Activated CD8-positive, alpha-beta T cell treated with anti-CD3 and anti-CD28 coated beads, Interleukin-2, amount 10 ng/mL, durations not matched to agents 7 days and 5 days (primary cell): ENCODE measurements at regions not wholly inside any gene's neighbourhood (a gene's known extent, or its start where the extent isn't known, plus 50 kb on each side); places are given as distances from the start of the nearest gene placed in this dataset.

Experiments
- ATAC-seq: fragments of 150-1000 bp; cut with Tn5 transposase; one replicate; pipeline ENCODE4 v1.10.0; 2021; ENCODE audit warnings: moderate library complexity
- CTCF ChIA-PET: fragments of 350-600 bp; sonication (Branson Sonifier 250); formaldehyde crosslinking; loops from one replicate; lab custom pipeline; 2021; ENCODE audit warnings: antibody characterized with exemption; lab: Charles Lee
- POLR2A ChIA-PET: fragments of 350-600 bp; sonication (Branson Sonifier 250); formaldehyde crosslinking; loops from one replicate; lab custom pipeline; 2021; ENCODE audit warnings: antibody characterized with exemption; lab: Charles Lee
- DNase-seq: peaks from one replicate; pipeline ENCODE4 v3.0.0-alpha.2; 2020
- H3K27ac Mint-ChIP-seq: one replicate; pipeline ENCODE4 v1.8.0; 2021; ENCODE audit warnings: mild to moderate bottlenecking, mixed read lengths
- H3K27me3 Mint-ChIP-seq: one replicate; pipeline ENCODE4 v1.8.0; 2021; ENCODE audit warnings: low read depth, mixed read lengths
- H3K36me3 Mint-ChIP-seq: one replicate; pipeline ENCODE4 v1.8.0; 2021; ENCODE audit warnings: low read depth, mixed read lengths
- H3K4me1 Mint-ChIP-seq: one replicate; pipeline ENCODE4 v1.8.0; 2021; ENCODE audit warnings: low read depth, mixed read lengths
- H3K4me3 Mint-ChIP-seq: one replicate; pipeline ENCODE4 v1.8.0; 2021; ENCODE audit warnings: mild to moderate bottlenecking, mixed read lengths
- H3K9me3 Mint-ChIP-seq: one replicate; pipeline ENCODE4 v1.8.0; 2022; ENCODE audit warnings: mixed read lengths; ENCODE audit not compliant: insufficient read depth

DNA sequence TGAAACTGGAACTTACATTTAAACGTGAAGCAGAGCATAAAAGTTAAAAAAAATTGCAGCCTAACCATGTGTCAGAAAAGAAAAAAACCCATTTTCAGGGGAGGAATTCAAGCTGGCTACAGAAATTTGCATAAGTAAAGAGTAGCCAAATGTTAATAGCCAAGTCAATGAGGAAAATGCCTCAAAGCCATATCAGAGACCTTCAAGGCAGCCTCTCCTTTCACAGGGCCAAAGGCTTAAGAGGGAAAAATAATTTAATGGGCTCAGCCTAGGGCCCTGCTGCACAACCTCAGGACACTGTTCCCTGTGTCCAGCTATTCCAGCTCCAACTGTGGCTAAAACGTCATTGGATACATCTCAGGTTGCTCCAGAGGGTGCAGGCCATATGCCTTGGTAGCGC is 749.5 kb downstream of the FLRT2 start:
- H3K27ac Mint-ChIP-seq, result no peak overlapping the region
- CTCF ChIA-PET, result no interaction called here
- H3K36me3 Mint-ChIP-seq, result no peaks in the 10 kb centered on the region
- ATAC-seq (no peak), DNase-seq (no peak)
- no peaks in the 10 kb centered on the region for H3K4me1 Mint-ChIP-seq
- H3K27me3 Mint-ChIP-seq, result no peaks in the 10 kb centered on the region
- no peak overlapping the region for H3K4me3 Mint-ChIP-seq
- H3K9me3 Mint-ChIP-seq, result no peaks in the 10 kb centered on the region
- POLR2A ChIA-PET, result no interaction called here

DNA sequence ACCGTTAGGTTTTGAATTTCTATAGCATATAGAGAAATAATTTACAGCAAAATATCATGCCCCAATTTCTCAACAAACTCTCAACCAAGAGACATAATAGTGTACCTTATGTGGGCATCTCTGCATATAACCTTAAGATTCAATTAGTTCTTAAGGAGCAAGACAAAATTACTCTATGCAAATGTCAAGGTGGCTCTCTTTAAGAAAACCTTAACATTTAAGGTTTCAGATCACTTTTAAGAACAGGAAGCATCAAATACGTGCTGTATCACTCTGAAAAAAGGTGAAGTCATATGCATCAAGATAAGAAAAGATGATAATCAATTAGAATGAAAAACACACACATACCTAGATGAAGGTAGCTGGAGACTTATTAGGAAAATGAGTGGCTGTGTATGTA is 728.0 kb downstream of the FLRT2 start:
- ChIA-PET POLR2A (no interaction called here), CTCF (no interaction called here)
- H3K36me3 Mint-ChIP-seq, result no peaks in the 10 kb centered on the region
- no peak for DNase-seq
- H3K4me1 Mint-ChIP-seq, result no peaks in the 10 kb centered on the region
- no peak for ATAC-seq
- no peak overlapping the region for H3K27ac Mint-ChIP-seq
- H3K4me3 Mint-ChIP-seq, result no peak overlapping the region
- H3K27me3 Mint-ChIP-seq, result no peaks in the 10 kb centered on the region
- no peaks in the 10 kb centered on the region for H3K9me3 Mint-ChIP-seq

DNA sequence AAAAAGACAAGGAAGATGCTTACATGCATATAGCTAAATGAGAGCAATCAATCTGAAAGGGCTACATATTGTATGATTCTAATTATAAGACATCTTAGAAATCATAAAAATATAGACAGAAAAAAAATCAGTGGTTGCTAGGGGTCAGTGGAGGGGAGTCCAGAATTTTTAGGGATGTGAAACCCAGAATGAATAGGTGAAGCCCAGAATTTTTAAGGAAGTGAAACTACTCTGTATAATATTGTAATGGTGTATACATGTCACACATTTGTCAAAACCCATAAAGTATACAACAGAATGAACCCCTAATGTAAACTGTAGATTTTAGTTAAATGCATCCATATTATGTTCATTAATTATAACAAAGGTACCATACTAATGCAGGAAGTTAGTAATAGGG is 713.2 kb downstream of the FLRT2 start:
- no peaks in the 10 kb centered on the region for H3K36me3 Mint-ChIP-seq
- H3K27ac Mint-ChIP-seq, result no peak overlapping the region
- no peak overlapping the region for H3K4me3 Mint-ChIP-seq
- ATAC-seq (no peak), DNase-seq (no peak)
- H3K9me3 Mint-ChIP-seq, result peaks cover 3% of the 10 kb centered on the region
- CTCF ChIA-PET, result no interaction called here
- H3K27me3 Mint-ChIP-seq, result no peaks in the 10 kb centered on the region
- POLR2A ChIA-PET, result no interaction called here
- no peaks in the 10 kb centered on the region for H3K4me1 Mint-ChIP-seq

DNA sequence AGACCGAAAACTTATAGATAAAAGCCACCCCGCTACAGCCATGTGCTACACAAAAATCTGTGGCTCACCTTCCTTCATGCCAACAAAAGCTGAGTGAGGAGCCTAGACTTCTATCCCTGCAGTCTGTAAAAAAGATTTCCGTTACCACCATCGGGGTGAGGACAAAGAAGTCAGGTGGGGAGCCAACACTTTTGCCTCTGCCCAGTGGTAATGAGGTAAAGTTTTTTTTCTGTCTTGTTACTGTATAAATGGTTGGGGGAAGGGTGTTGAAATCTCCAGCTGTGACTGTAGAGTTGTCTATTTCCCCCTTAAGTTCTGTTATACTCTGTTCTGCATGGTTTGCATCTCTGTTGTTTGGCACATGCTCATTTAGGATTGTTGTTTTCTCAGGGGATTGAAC is 707.8 kb downstream of the FLRT2 start:
- no peaks in the 10 kb centered on the region for H3K36me3 Mint-ChIP-seq
- ChIA-PET CTCF (no interaction called here), POLR2A (no interaction called here)
- H3K4me3 Mint-ChIP-seq, result no peak overlapping the region
- H3K27me3 Mint-ChIP-seq, result no peaks in the 10 kb centered on the region
- DNase-seq (no peak), ATAC-seq (no peak)
- no peak overlapping the region for H3K27ac Mint-ChIP-seq
- H3K9me3 Mint-ChIP-seq, result peaks cover 11% of the 10 kb centered on the region
- no peaks in the 10 kb centered on the region for H3K4me1 Mint-ChIP-seq

DNA sequence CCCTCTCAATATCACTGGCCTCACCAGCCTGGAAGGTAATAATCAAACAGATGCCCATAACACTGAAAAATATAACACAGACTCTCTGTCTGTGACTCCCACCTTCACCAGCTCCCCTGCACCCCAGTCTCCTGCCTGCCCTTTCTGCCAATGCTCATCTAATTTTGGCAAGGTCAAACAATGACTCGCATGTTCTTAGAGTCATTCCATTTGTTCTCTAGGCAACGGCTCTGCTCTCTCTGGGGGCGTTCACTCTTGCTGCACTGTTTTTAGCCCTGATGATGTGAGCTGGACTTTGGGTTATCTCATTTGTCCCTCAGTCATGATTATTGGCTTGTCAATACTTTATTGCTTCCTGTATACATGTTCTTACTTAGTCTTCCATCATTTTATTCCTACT is 691.8 kb downstream of the FLRT2 start:
- Mint-ChIP-seq H3K27me3 (no peaks in the 10 kb centered on the region), H3K4me1 (no peaks in the 10 kb centered on the region), H3K27ac (no peak overlapping the region), H3K4me3 (no peak overlapping the region), H3K9me3 (no peaks in the 10 kb centered on the region), H3K36me3 (no peaks in the 10 kb centered on the region)
- POLR2A ChIA-PET, result no interaction called here
- no peak for DNase-seq
- ATAC-seq, result no peak
- CTCF ChIA-PET, result no interaction called here

DNA sequence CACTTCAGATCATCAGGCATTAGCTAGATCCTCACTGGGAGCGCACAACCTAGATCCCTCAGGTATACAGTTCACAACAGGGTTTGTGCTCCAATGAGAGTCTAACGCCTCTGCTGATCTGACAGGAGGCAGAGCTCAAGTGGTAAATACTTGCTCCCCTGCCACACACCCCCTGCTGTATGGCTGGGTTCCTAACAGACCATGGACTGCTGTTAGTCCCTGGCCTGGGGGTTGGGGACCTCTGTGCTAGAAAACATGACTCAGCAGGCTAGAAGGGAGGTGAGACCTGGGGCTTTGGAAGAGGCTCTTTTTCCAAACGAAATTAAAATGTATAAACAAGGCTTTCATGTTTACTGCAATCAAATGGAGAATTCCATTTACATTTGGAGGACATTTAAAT is 691.1 kb downstream of the FLRT2 start:
- H3K36me3 Mint-ChIP-seq, result no peaks in the 10 kb centered on the region
- ChIA-PET CTCF (no interaction called here), POLR2A (no interaction called here)
- no peak overlapping the region for H3K27ac Mint-ChIP-seq
- no peaks in the 10 kb centered on the region for H3K9me3 Mint-ChIP-seq
- DNase-seq (no peak), ATAC-seq (no peak)
- H3K27me3 Mint-ChIP-seq, result no peaks in the 10 kb centered on the region
- H3K4me3 Mint-ChIP-seq, result no peak overlapping the region
- no peaks in the 10 kb centered on the region for H3K4me1 Mint-ChIP-seq

DNA sequence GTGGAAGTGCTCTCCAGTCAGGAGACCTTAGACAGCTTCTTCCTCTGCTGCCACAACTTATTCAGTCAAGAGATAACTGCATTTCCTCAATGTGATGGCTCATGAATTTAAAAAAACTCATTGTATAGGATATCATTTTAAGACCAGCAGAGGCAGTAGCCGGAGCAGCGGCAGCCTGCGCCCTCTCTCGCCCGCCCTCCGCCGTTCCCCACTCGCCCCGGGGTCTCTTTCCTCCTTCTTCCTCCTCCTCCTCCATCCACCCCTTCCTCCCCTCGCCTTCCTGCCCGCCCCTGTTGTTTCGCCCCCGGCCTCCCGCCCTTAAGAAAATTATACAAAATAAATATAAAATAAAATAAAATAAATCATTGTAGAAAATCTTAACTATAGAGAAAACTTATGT is 687.6 kb downstream of the FLRT2 start:
- H3K9me3 Mint-ChIP-seq, result no peaks in the 10 kb centered on the region
- POLR2A ChIA-PET, result no interaction called here
- H3K4me1 Mint-ChIP-seq, result no peaks in the 10 kb centered on the region
- H3K27ac Mint-ChIP-seq, result no peak overlapping the region
- H3K27me3 Mint-ChIP-seq, result no peaks in the 10 kb centered on the region
- no peaks in the 10 kb centered on the region for H3K36me3 Mint-ChIP-seq
- H3K4me3 Mint-ChIP-seq, result no peak overlapping the region
- CTCF ChIA-PET, result no interaction called here
- DNase-seq (no peak), ATAC-seq (no peak)

DNA sequence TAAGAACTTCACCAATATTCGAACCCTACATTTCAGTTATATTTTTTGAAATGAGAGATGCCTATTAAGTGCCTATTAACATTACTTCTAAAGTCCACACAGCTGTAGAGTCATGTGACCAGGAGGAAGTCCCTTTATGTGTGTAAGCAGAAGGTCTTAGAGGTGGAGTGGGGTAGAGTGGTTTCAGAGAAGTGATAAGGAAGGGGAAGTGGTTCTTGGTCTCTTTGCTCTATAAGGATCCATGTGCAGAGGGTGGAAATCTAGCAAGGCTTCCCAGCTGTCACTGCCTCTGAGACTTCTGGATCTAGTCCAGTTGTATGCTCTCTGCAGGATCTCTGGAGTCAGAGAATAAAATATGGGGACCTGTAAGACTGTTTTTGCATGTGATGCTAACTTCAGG is 673.9 kb downstream of the FLRT2 start:
- Mint-ChIP-seq H3K27me3 (no peaks in the 10 kb centered on the region), H3K9me3 (peaks cover 15% of the 10 kb centered on the region), H3K36me3 (no peaks in the 10 kb centered on the region), H3K4me3 (no peak overlapping the region), H3K4me1 (peaks cover 4% of the 10 kb centered on the region), H3K27ac (no peak overlapping the region)
- ATAC-seq (no peak), DNase-seq (no peak)
- CTCF ChIA-PET, result no interaction called here
- POLR2A ChIA-PET, result no interaction called here

DNA sequence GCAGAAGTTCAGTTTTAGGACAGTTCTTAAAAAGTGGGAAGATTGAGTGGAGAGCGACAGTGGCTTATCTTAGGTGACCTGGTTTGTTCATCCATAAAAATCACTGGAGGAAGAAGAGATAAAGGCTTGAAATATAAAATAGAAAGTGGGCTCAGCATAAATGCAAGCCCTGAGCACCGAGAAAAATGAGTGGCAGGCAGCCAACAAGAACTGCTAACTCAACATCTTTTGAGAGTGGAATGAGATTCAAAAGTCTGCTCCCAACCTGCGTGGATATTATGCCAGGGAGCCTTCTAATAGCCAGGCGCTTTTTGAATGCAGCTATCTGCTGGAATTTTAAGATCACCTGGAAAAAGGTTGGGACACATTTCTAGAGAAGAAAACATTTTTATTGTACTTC is 666.5 kb downstream of the FLRT2 start:
- H3K27me3 Mint-ChIP-seq, result no peaks in the 10 kb centered on the region
- no peaks in the 10 kb centered on the region for H3K4me1 Mint-ChIP-seq
- ATAC-seq, result no peak
- no peak overlapping the region for H3K4me3 Mint-ChIP-seq
- H3K9me3 Mint-ChIP-seq, result peaks cover 17% of the 10 kb centered on the region
- H3K36me3 Mint-ChIP-seq, result no peaks in the 10 kb centered on the region
- ChIA-PET POLR2A (no interaction called here), CTCF (no interaction called here)
- no peak overlapping the region for H3K27ac Mint-ChIP-seq
- no peak for DNase-seq

DNA sequence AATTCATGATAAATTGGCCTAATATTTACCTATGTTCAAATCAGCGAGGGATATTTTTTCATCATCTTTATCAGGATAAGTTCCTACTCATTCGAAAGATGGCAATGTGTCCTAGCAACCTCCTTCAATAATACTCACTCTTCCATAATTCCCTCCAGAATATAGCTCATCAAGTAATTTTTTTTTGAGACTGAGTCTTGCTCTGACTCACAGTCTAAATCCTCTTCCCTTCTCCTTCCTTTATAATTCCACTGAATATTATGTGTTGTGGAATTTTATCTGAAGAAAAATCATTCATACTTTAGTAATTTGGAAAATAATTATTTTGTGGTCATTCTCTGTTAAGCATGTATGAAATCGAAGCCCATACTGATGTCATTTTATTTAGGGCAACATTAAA is 663.8 kb downstream of the FLRT2 start:
- H3K4me3 Mint-ChIP-seq, result no peak overlapping the region
- POLR2A ChIA-PET, result no interaction called here
- no peaks in the 10 kb centered on the region for H3K4me1 Mint-ChIP-seq
- no peaks in the 10 kb centered on the region for H3K36me3 Mint-ChIP-seq
- CTCF ChIA-PET, result no interaction called here
- peaks cover under 1% of the 10 kb centered on the region for H3K9me3 Mint-ChIP-seq
- no peaks in the 10 kb centered on the region for H3K27me3 Mint-ChIP-seq
- DNase-seq (no peak), ATAC-seq (no peak)
- no peak overlapping the region for H3K27ac Mint-ChIP-seq

DNA sequence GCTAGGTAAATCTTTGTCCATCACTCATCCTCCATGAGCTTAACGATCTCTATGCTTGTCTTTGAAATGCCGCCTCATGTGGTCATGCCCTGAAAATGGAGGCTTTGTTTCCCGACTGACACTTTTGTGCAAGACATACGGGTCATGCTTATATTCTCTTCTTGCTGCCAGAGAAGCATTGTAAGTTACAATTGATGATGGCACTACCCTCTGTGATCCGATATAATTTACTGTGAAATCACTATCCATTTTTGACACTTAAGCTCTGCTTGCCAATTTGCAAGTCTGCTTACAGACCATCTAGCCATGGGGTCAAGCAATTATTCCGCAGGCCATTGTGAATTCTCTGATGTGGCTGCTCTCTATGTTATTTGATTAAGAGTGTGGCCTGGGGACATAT is 650.0 kb downstream of the FLRT2 start:
- POLR2A ChIA-PET, result no interaction called here
- DNase-seq (no peak), ATAC-seq (no peak)
- Mint-ChIP-seq H3K9me3 (peaks cover 7% of the 10 kb centered on the region), H3K4me3 (no peak overlapping the region), H3K36me3 (no peaks in the 10 kb centered on the region), H3K27ac (no peak overlapping the region), H3K27me3 (no peaks in the 10 kb centered on the region), H3K4me1 (no peaks in the 10 kb centered on the region)
- CTCF ChIA-PET, result no interaction called here

DNA sequence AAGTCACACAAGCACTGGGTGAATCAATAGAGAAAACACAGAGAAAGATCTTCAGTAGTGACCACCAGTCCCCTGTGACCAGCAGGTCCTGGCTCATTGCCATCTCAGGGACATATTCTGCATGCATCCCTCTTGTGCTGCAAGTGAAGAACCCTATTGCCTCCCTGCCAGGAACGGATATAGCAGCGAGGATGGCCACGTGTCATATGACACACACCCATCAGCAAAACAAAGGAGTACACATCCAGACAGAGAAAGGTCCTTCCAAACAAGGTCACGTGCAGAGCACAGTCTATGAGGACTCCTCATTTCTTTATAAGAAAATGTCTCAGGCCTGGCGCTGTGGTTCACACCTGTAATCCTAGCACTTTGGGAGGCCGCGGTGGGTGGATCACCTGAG is 638.4 kb downstream of the FLRT2 start:
- ATAC-seq (no peak), DNase-seq (no peak)
- Mint-ChIP-seq H3K36me3 (no peaks in the 10 kb centered on the region), H3K9me3 (no peaks in the 10 kb centered on the region), H3K4me1 (no peaks in the 10 kb centered on the region), H3K27me3 (no peaks in the 10 kb centered on the region), H3K27ac (no peak overlapping the region), H3K4me3 (no peak overlapping the region)
- ChIA-PET POLR2A (no interaction called here), CTCF (no interaction called here)

DNA sequence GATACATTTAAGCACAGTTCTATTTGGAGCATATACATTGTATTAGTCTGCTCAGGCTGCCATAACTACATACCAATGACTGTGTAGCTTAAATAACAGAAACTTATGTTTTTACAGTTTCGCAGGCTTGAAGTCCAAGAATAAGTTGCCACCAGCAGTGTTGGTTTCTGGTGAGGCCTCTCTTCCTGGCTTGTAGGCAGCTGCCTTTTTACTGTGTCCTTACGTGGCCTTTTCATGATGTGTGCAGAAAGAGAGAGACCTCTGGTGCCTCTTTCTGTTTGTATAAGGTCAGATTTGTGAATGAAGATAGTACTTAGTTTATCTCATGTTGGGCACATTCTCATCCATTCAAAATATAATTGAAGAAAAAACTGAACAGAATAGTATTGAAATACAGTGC is 636.6 kb downstream of the FLRT2 start:
- Mint-ChIP-seq H3K27me3 (no peaks in the 10 kb centered on the region), H3K4me3 (no peak overlapping the region), H3K27ac (no peak overlapping the region), H3K4me1 (no peaks in the 10 kb centered on the region), H3K36me3 (no peaks in the 10 kb centered on the region), H3K9me3 (no peaks in the 10 kb centered on the region)
- no peak for DNase-seq
- POLR2A ChIA-PET, result no interaction called here
- CTCF ChIA-PET, result no interaction called here
- no peak for ATAC-seq
